Activated T-cell treated with anti-CD3 and anti-CD28 coated beads, Interleukin-2, amount 50 U/mL, for 72 hours (primary cell): ENCODE measurements at regions not wholly inside any gene's neighbourhood (a gene's known extent, or its start where the extent isn't known, plus 50 kb on each side); places are given as distances from the start of the nearest gene placed in this dataset.

Experiments
- ATAC-seq, 2 donors: fragments of 150-1000 bp; cut with Tn5 transposase; replicated peaks in 1 of 2; 2 replicates each; pipeline ENCODE4 v1.10.0; 2021; ENCODE audit warnings: moderate library complexity in 2 of 2, mild to moderate bottlenecking in 1 of 2
- DNase-seq, 2 donors: peaks; one replicate each; pipeline ENCODE4 v3.0.0; 2021 to 2022; ENCODE audit warnings: mixed read lengths in 1 of 2
- H3K27ac Mint-ChIP-seq: one replicate; pipeline ENCODE4 v1.8.0; 2022; ENCODE audit warnings: mild to moderate bottlenecking, moderate library complexity, mixed read lengths
- H3K27me3 Mint-ChIP-seq: one replicate; pipeline ENCODE4 v1.8.0; 2022; ENCODE audit warnings: low read depth, mixed read lengths
- H3K36me3 Mint-ChIP-seq, 2 donors: one replicate each; pipeline ENCODE4 v1.8.0; 2022; ENCODE audit warnings: mixed read lengths in 2 of 2, mild to moderate bottlenecking in 1 of 2; ENCODE audit not compliant: insufficient read depth in 2 of 2
- H3K4me1 Mint-ChIP-seq: one replicate; pipeline ENCODE4 v1.8.0; 2022; ENCODE audit warnings: low read depth, mixed read lengths
- H3K4me3 Mint-ChIP-seq, 2 donors: one replicate each; pipeline ENCODE4 v1.8.0; 2022; ENCODE audit warnings: mild to moderate bottlenecking in 2 of 2, mixed read lengths in 2 of 2, moderate library complexity in 2 of 2
- H3K9me3 Mint-ChIP-seq, 2 donors: one replicate each; pipeline ENCODE4 v1.8.0; 2022; ENCODE audit warnings: mixed read lengths in 2 of 2

DNA sequence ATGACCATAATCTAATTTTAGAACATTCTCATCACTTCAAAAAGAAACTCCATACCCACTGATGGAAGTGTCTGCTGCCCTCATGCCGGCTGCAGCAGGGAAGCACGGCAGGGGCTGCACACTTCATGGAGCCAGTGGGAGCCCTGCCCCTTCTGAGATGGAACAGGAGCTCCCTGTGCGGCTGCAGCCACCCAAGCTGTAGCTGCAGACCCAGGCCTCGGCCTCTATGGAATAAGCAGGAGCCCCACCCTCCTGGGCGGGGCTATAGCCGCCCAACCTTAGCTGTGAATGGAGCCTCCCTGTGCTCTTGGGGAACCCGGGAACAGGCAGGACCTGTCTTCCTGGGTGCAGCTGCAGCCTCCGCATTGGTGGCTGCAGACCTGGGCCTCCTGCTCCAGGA lies 128.5 kb downstream of the NUDT12 start:
- no peak overlapping the region for H3K4me3 Mint-ChIP-seq
- ATAC-seq (no peak), DNase-seq (no peak)
- no peak overlapping the region for H3K27ac Mint-ChIP-seq
- H3K9me3 Mint-ChIP-seq = no peaks in the 10 kb centered on the region
- no peaks in the 10 kb centered on the region for H3K4me1 Mint-ChIP-seq
- no peaks in the 10 kb centered on the region for H3K27me3 Mint-ChIP-seq
- no peaks in the 10 kb centered on the region for H3K36me3 Mint-ChIP-seq

DNA sequence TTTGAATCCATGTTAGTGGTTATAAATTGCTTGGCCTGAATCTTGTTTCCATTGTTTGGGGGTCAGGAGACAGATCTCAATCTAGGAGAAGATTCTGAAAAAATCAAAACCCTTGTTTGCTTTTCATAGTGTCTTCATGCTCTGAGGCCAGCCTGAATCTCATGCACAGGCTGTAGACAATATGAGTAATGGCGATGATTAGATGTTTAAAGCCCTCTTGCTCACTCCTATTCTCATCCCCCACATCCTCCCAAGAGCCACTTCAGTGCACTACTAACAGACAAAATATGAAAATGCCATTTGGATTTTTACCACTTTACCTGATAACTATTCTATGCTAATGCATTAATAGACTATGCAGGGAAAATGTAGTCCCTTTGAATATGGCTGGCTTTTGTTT lies 129.4 kb downstream of the NUDT12 start:
- DNase-seq (no peak), ATAC-seq (no peak)
- no peak overlapping the region for H3K27ac Mint-ChIP-seq
- no peaks in the 10 kb centered on the region for H3K36me3 Mint-ChIP-seq
- H3K4me3 Mint-ChIP-seq = no peak overlapping the region
- no peaks in the 10 kb centered on the region for H3K4me1 Mint-ChIP-seq
- H3K27me3 Mint-ChIP-seq = no peaks in the 10 kb centered on the region
- no peaks in the 10 kb centered on the region for H3K9me3 Mint-ChIP-seq

DNA sequence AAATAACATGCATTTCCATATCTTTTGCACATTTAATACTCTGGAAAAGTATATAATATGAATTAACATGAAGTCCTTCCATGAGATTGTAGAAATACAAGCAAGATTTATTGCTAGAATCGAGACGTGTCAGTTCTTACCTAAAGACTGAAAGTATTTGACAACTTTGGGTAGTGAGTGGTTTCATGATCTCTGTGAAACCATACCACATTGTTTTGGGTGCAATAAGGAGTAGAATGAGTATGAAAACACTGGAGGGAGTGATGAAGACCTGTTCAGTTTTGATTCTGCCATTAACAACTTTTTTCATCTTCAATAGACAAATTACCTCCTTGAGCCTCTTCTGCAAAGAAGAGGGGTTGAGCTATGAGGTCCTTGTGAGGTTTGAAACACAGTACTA lies 133.7 kb downstream of the NUDT12 start:
- no peak overlapping the region for H3K27ac Mint-ChIP-seq
- no peaks in the 10 kb centered on the region for H3K9me3 Mint-ChIP-seq
- H3K36me3 Mint-ChIP-seq = no peaks in the 10 kb centered on the region
- H3K4me3 Mint-ChIP-seq = no peak overlapping the region
- ATAC-seq (peak in 1 of 2 donors; percentile 28), DNase-seq (no peak)
- H3K4me1 Mint-ChIP-seq = no peaks in the 10 kb centered on the region
- peaks cover 6% of the 10 kb centered on the region for H3K27me3 Mint-ChIP-seq

DNA sequence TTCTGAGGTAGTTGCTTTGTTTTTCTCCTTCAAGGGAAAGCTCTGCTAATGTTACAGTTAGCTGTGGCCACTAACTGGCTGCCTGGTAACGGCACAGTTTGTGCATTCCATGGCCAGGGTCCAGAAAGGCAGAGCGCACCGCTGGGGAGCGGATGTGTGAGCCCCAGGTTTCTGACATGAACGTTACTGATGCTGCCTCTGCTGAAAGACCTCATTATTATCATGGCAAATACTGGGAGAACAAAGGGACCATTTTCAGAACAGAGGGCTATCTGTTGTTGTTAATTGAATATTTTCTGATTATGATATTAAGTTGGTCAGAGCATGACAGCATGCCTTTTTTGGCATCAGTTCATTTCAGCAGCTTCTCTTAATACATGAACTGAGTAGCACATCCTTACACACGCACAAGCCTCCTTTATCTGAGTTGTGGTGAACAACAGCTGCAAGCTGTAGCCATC lies 134.1 kb downstream of the NUDT12 start:
- DNase-seq (no peak), ATAC-seq (no peak)
- H3K27me3 Mint-ChIP-seq = peaks cover 6% of the 10 kb centered on the region
- no peaks in the 10 kb centered on the region for H3K36me3 Mint-ChIP-seq
- H3K27ac Mint-ChIP-seq = no peak overlapping the region
- no peak overlapping the region for H3K4me3 Mint-ChIP-seq
- no peaks in the 10 kb centered on the region for H3K9me3 Mint-ChIP-seq
- H3K4me1 Mint-ChIP-seq = no peaks in the 10 kb centered on the region

DNA sequence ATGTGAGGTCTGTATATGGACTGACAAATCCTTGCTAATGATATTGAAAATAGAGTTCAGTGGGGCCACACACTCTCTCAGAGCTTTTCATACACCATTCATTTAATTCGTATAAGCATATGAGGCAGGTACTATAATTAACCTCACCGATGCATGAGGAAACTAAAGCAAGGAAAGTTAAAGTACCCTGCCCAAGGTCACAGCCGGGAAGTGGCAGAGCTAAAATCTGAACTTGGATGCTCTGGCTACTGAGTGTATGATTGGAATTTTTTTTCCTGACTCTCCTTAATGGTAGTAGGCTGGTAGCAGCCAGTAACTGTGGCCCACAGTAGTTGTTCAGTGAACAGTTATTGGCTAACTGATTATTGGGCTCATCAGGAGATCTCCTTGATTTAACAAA lies 135.3 kb downstream of the NUDT12 start:
- Mint-ChIP-seq H3K36me3 (no peaks in the 10 kb centered on the region), H3K4me1 (no peaks in the 10 kb centered on the region), H3K9me3 (no peaks in the 10 kb centered on the region), H3K27ac (no peak overlapping the region), H3K27me3 (peaks cover 6% of the 10 kb centered on the region), H3K4me3 (no peak overlapping the region)
- ATAC-seq = no peak
- no peak for DNase-seq

DNA sequence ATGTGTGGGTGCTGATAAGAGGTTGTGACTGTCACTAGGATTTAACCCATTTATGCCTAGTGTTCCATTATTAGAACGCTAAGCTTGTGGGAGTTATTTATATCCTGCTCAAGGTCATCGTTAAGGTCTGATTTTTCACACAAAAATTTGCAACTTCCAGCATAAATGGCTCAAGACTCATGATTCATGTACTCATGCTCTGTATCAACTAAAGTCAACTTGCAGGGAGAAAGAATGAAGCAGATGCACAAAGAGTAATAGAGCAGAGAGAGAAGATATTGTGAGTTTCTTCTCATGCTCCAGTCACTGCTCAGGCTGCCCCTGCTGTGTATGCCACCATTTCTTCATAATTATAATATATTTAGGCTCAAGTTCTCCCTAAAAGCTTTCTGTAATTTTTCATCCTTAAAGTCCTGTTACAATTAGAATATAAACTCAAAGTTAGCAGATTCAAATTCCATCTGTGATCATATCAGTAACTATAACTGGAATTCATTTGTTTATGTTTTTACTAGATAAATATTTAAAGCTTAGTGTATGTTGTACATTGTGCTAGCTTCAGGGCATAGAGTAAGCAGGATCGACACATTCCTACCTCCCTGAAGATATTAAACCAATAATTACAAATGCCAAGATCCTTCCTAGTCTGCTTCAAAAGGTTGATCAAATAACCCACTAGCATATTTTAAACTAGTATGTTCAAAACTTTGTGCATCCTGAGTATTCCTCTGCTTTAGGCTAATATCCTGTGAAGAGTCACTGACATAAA lies 136.7 kb downstream of the NUDT12 start:
- ATAC-seq (no peak), DNase-seq (no peak)
- Mint-ChIP-seq H3K36me3 (no peaks in the 10 kb centered on the region), H3K27ac (no peak overlapping the region), H3K4me3 (no peak overlapping the region), H3K4me1 (no peaks in the 10 kb centered on the region), H3K9me3 (no peaks in the 10 kb centered on the region), H3K27me3 (peaks cover 17% of the 10 kb centered on the region)

DNA sequence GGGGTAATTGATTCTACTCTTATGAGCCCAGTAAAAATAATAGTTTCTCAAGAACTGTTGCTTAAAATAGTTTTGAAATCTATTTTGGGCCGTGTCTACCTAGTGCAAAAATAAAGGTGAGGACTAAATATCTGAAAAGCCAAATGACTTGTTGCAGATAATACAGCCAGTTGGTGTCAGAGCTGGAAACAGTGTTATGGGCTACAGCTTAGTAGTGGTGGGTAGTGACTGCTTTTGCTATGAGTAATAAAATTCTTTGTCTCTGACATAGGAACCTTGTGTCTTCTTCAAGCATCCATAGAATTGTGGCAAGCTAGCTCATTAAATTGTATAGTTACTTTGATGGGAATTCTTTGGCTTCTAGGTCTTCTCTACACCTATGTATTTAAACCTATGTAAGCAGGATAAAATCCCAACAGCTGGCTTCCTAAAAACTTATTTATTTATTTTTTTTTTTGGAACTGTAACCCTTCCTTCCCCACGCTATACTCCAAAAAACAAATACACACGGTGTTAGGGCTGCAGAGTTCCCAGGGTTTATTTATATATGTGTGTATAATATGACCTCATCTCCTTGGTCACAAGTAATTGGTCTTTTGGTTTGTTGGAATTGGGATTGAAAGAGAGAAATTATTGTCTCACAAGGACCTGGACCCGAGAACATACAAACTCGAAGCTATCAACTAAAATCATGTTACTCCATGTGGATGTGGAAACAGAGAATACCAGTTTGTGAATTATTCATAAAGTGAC lies 138.0 kb downstream of the NUDT12 start:
- Mint-ChIP-seq H3K4me3 (no peak overlapping the region), H3K4me1 (no peaks in the 10 kb centered on the region), H3K36me3 (no peaks in the 10 kb centered on the region), H3K9me3 (no peaks in the 10 kb centered on the region), H3K27me3 (peaks cover 21% of the 10 kb centered on the region), H3K27ac (no peak overlapping the region)
- no peak for DNase-seq
- ATAC-seq = no peak

DNA sequence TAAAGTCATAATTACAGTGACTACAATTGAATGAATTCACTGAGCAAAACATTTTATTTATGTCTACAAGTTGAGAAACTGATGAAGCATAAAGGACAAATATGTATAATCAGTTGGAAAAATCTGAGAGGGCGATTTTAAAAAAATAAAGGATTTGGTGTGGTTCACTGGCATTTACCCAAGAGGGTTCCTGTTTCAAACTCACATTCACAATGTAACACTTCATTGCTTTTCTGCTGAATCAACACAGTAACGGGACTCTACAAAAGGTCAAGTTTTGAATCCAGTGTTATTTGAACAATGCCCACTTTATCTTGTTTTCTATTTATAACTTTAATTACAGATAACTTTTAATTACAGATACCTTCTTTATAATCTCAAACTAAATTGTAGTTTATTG lies 138.6 kb downstream of the NUDT12 start:
- Mint-ChIP-seq H3K27me3 (peaks cover 21% of the 10 kb centered on the region), H3K9me3 (no peaks in the 10 kb centered on the region), H3K4me1 (no peaks in the 10 kb centered on the region), H3K27ac (no peak overlapping the region), H3K4me3 (no peak overlapping the region), H3K36me3 (no peaks in the 10 kb centered on the region)
- DNase-seq (no peak), ATAC-seq (no peak)

DNA sequence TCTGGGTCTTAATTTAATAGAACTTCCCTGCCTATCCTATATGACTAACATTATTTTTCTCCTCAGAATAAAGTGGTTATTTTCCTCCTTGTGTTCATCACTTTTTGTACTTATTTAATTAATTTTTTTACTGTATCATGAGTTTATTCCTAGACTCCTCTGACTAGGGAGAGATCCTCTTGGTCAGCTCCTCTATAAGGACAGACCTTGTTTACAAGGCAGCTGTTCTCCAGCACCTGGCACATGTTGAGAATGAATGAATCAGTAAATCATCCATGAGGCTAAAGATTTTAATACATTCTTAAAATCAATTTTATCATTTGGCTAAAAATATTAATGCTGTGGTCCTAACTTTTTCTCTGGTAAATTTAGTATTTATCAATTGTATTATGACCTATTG lies 139.8 kb downstream of the NUDT12 start:
- Mint-ChIP-seq H3K27ac (no peak overlapping the region), H3K36me3 (no peaks in the 10 kb centered on the region), H3K27me3 (peaks cover 21% of the 10 kb centered on the region), H3K9me3 (no peaks in the 10 kb centered on the region), H3K4me3 (no peak overlapping the region), H3K4me1 (no peaks in the 10 kb centered on the region)
- DNase-seq (no peak), ATAC-seq (no peak)

DNA sequence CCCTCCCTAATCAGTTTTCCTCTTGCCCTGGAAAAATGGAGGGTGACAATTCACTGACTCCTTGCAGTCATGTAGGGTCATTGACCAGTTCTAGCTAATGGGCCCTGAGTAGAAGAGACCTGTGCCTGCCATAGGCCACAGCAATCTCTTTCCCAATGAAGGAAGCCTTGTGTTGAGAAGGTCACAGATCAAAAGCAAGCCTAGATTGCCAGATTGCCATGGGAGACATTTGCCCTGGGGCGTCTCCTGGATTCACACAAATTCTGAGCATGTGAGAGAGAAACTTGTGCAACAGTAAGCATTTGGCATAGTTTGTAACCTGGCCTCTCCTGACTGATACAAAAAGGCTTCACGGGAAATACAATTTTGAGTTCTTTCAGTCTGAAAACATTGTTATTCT lies 148.0 kb downstream of the NUDT12 start:
- Mint-ChIP-seq H3K27ac (no peak overlapping the region), H3K4me1 (no peaks in the 10 kb centered on the region), H3K27me3 (peaks cover 22% of the 10 kb centered on the region), H3K36me3 (no peaks in the 10 kb centered on the region), H3K9me3 (no peaks in the 10 kb centered on the region), H3K4me3 (no peak overlapping the region)
- no peak for ATAC-seq
- DNase-seq = no peak

DNA sequence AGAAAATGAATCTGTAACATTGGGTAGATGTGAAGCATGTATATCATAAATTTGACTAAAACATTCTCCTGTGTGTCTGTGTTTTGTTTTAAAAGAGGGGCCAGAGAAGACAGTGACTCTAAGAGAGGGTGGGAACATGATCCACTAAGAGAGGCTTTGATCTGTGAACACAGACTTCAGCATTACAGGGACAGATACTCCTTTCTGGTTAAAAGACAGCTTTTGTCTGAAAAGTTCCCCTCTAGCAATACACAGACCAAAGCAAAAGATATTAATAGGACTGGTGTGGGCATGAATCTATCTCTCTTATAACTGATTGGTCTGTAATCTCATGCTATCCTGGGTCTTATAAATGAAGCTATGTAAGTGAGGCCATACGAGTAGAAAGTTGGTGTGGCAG lies 150.9 kb downstream of the NUDT12 start:
- no peak overlapping the region for H3K27ac Mint-ChIP-seq
- H3K4me3 Mint-ChIP-seq = no peak overlapping the region
- peaks cover 27% of the 10 kb centered on the region for H3K27me3 Mint-ChIP-seq
- no peaks in the 10 kb centered on the region for H3K9me3 Mint-ChIP-seq
- H3K4me1 Mint-ChIP-seq = no peaks in the 10 kb centered on the region
- DNase-seq (no peak), ATAC-seq (no peak)
- no peaks in the 10 kb centered on the region for H3K36me3 Mint-ChIP-seq

DNA sequence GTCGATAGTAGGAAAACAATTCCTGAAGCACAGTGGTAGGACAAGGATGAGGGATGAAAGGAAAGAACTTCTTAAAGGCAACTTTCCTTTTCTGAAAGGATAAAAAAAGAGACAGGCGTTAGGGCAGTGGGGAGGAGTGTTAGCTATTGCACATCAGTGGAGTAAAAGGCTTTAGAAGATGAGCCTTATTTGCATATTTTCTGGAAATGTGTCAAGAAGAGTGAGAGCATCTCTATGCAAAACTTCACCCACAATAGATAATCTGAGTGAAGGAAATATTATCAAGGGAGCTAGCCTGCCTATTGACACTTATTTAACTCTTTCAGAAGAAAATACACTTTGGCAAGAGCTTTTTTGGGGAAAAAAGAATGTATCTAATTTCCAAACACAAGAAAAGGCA lies 151.6 kb downstream of the MACIR start:
- H3K4me3 Mint-ChIP-seq = no peak overlapping the region
- no peak overlapping the region for H3K27ac Mint-ChIP-seq
- no peaks in the 10 kb centered on the region for H3K4me1 Mint-ChIP-seq
- DNase-seq (no peak), ATAC-seq (no peak)
- H3K9me3 Mint-ChIP-seq = no peaks in the 10 kb centered on the region
- H3K36me3 Mint-ChIP-seq = no peaks in the 10 kb centered on the region
- peaks cover 18% of the 10 kb centered on the region for H3K27me3 Mint-ChIP-seq

DNA sequence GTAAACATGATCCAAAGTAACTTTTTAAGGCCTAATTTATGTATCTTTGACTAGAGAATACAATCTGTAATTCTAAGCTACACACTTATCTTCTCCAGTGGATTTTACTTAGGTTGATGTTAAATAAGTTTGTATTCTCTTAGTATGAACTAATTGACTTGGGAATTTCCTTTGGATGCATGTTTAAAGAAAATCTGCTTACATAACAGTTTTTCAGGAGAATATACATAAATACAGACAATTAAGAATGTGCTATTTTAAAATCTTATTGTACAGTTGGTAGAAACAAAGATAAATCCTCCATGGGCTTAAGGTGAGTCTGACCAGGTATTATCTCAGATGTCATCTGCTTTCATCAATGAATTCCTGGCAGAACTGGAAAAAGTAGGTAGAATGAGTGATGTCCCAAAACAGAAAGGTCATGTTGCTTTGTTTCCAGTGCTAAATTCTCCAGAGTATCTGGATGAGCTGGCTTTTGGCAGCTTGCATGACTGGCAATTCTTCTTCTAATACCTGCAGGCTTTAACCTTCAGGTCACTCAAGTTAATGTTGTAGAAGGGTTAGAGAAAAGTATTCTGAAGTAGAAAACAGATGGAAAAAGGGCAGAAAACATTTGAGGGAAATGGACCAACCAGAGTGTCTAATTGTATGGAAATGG lies 150.6 kb downstream of the MACIR start:
- no peak overlapping the region for H3K4me3 Mint-ChIP-seq
- ATAC-seq = no peak
- H3K4me1 Mint-ChIP-seq = no peaks in the 10 kb centered on the region
- no peak for DNase-seq
- H3K36me3 Mint-ChIP-seq = no peaks in the 10 kb centered on the region
- H3K9me3 Mint-ChIP-seq = no peaks in the 10 kb centered on the region
- no peak overlapping the region for H3K27ac Mint-ChIP-seq
- H3K27me3 Mint-ChIP-seq = peaks cover 18% of the 10 kb centered on the region
